Fibroblast of skin of right quadriceps (primary cell): ENCODE measurements at regions not wholly inside any gene's neighbourhood (a gene's known extent, or its start where the extent isn't known, plus 50 kb on each side); places are given as distances from the start of the nearest gene placed in this dataset.

Experiments
- DNase-seq: peaks from one replicate; pipeline ENCODE4 v3.0.0-alpha.2; 2013

DNA sequence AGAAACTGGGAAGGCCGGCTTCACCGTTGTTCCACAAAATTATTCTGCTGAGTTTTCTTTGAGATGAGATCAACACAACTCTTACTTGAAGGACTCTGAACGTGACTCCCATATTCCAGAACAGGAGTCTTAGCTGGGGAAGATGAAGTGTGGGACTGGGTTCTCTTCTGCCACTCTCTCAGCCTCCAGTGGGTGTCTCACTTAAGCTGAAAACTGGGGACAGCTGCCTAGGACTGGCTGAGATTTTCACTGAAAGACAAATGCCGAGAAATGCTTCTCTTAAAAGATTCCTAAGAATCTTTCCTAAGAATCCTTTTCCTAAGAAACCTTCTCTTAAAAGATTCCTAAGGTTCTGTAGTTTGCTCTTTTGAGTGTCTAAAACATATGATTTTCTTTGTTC, 156.6 kb upstream of the LHCGR start:
- DNase-seq: no peak

GRCh38 chr2:48910961-48911360, 155.4 kb upstream of the LHCGR start:
- no peak for DNase-seq

DNA sequence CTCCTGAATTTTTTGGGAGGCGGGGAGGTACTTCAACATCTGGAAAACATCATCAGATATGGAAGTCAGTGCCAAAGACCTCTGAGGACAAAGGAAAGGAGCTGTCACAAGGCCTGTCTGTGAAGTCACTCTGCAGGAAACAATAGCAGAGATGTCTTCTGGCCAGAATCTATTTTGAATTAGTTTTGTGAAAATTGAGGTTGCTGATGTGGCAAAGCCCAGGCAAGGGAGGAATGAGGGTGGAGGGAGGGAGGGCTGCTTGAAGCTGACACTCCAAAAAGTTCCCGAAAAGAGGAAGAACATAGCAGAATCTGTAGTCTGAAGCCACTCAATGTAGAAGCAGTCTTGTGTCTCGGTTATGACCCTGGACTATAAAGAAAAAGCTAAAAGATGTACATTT, 151.1 kb upstream of the LHCGR start:
- no peak for DNase-seq

DNA sequence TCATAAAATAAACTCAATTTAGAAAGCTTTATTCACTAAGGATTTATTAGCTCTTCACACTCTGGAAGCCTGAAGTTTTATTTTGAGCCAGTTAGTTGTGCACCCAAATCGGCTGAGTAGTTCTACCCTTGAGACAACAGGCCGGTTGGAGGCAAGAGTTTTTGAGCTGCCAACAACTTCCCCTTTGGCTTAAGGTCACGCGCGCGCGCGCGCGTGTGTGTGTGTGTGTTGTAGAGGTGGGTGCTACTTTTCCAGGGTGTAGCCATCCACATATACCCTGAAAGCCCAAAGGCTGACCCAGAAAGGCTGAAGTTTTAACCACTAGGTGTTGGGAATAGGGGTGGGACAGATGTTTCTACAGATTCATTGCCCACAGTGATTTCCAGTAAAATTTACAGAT, 150.2 kb upstream of the LHCGR start:
- no peak for DNase-seq

- no peak for DNase-seq
These were observed 147.0 kb upstream of the LHCGR start for GRCh38 chr2:48902521-48902920.

GRCh38 chr2:48901416-48901815, 145.9 kb upstream of the LHCGR start:
- no peak for DNase-seq

GRCh38 chr2:48901015-48901343, 145.5 kb upstream of the LHCGR start:
- no peak for DNase-seq

DNA sequence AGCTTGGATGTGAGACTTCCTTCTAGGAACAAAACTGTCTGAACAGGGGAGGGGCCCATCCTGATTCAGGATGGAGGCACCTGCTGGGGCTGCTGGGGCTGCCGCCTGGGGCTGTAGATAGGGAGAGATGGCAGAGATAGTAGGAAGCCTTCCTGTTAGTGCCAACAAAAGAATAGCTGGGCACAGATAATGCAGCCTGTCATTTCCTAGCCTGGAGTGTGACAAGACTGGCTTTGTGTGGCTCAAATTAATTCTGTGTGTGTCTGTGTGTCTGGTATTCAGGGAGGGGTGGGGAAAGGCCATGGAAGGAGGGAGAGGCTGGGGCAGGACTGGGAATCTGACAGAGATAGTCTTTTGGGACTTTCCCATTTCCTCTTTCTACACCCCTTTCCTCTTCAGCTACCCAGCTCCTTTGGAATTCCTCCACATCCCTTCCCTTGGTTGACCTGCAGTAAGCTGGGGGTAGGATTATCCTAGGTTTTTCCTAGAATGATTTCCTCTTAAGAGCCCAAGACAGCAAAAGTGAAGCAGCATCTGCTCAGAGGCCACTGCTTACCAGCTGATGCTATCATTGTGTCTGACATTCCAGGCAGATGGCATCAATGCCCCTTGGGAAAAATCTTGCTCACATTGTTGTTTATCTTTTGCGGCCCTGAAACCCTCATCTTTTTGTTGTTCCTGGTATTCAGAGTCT, 144.9 kb upstream of the LHCGR start:
- peak; percentile 35 for DNase-seq

GRCh38 chr2:48896870-48897269, 141.3 kb upstream of the LHCGR start:
- DNase-seq: no peak

- no peak for DNase-seq
These were observed 135.1 kb upstream of the LHCGR start for GRCh38 chr2:48890454-48891131.

GRCh38 chr2:48888066-48888465, 132.5 kb upstream of the LHCGR start:
- no peak for DNase-seq

- DNase-seq: no peak
These were observed 131.4 kb upstream of the LHCGR start for GRCh38 chr2:48886919-48887318.

DNA sequence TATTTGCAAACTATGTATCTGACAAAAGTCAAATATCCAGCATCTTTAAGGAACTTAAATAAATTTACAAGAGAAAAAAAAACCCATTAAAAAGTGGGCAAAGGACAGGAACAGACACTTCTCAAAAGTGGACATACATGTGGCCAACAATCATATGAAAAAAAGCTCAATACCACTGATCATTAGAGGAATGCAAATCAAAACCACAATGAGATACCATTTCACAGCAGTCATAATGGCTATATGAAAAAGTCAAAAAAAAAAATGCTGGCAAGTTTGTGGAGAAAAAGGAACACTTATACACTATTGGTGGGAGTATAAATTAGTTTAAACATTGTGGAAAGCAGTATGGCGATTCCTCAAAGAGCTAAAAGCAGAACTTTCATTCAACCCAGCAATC, 130.3 kb upstream of the LHCGR start:
- DNase-seq: peak; percentile 10

GRCh38 chr2:48883661-48884060, 128.1 kb upstream of the LHCGR start:
- DNase-seq: no peak

- DNase-seq: no peak
These were observed 118.8 kb upstream of the LHCGR start for GRCh38 chr2:48874282-48874681.

- DNase-seq: no peak
These were observed 118.1 kb upstream of the LHCGR start for GRCh38 chr2:48873666-48874065.

GRCh38 chr2:48870942-48871341, 115.4 kb upstream of the LHCGR start:
- DNase-seq: no peak

GRCh38 chr2:48870503-48870902, 115.0 kb upstream of the LHCGR start:
- peak; percentile 8 for DNase-seq

- no peak for DNase-seq
These were observed 110.2 kb upstream of the LHCGR start for GRCh38 chr2:48865704-48866103.

- peak; percentile 42 for DNase-seq
These were observed 104.9 kb upstream of the LHCGR start for GRCh38 chr2:48860380-48860779.

DNA sequence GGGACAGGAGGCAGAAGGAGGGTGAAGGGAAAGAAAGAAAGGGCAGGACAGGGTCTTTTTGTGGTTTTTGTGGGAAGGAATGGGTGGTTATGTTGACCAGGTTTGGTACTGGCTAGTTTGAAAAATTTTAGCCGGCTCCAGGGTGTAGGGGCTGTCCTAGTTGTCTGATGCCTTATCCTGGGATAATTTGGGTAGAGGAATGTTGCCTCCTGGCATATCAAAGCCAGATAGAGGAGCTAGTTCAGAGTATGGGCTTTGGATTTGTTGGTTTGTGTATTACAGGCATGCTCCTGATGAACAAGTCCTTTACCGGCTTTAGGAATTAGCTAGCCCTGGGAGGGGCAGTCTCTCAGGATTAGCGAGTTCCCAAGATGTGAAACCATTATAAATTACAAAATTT, 101.1 kb upstream of the LHCGR start:
- no peak for DNase-seq

DNA sequence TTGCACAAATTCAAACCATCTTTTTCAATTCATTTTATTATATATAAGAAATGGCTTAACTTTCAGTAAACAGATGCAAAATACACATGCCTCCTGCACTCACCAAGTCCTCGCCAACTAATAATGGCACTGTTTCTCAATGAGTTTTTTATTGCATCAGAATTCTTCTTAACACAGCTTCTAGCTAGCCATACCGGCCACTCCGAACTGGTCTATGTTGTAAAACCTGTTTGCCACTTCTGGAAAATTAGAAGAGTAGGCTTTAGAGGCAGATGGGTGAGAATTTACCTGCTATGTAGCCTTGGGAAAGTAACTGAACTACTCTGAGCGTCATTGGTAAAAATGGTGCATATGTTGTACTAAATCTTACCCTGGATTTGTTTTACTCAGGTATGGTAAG, 100.6 kb upstream of the LHCGR start:
- DNase-seq: no peak

DNA sequence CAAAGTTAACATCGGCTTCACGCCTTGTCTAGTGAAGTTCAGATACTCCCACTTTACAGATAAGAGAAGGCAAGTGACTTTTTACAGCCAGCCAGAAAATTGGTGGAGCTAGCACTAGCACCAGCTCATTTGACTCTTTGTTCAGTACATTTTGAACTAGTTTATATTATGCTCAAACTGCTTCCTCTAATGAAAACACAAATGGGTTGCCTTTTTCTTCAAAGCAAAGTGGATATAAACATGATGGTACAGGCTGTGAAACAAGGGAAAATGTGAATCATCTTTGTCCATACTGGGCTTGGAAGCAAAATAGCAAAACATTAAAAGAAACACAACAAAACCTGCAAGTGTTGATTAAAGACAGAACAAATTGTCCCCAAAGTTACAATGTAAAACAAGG, 99.6 kb upstream of the LHCGR start:
- no peak for DNase-seq

DNA sequence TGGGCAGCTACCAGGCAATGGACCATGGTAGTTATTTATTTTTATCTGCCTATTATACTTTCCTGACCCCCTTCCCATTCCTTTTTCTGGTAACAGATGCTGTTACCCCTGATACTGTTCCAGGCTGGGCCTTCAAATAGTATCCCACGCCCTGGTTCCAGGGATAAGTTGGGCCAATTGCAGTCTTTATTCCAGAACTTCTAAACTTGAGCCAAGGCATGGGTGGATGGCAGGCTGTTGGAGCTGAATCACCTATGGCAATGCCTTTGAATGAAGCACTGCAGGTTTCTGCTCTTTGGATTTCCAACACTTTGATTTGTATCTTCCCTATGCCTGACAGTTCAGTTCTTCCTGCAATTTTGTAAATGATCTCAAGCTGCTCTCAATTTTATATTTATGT, 99.2 kb upstream of the LHCGR start:
- DNase-seq: no peak

GRCh38 chr2:48852938-48853337, 97.4 kb upstream of the LHCGR start:
- DNase-seq: peak; percentile 96
